Islet precursor cell (in vitro differentiated cells): ENCODE measurements at regions not wholly inside any gene's neighbourhood (a gene's known extent, or its start where the extent isn't known, plus 50 kb on each side); places are given as distances from the start of the nearest gene placed in this dataset.
"Not testable (repeated sequence)": the region's sequence is repeated elsewhere in the genome, so short reads cannot be mapped to it uniquely, and the experiment has no call there.

Experiments
- DNase-seq: peaks from one replicate; pipeline ENCODE4 v3.0.0-alpha.2; 2018

- no peak for DNase-seq
These were observed 185.4 kb upstream of the CSNK1A1L start for GRCh38 chr13:37290716-37291505.

- DNase-seq, result no peak
These were observed 183.9 kb upstream of the CSNK1A1L start for GRCh38 chr13:37289212-37289935.

GRCh38 chr13:37288057-37288720, 182.7 kb upstream of the CSNK1A1L start:
- no peak for DNase-seq

- not testable (repeated sequence) for DNase-seq
These were observed 174.8 kb upstream of the CSNK1A1L start for GRCh38 chr13:37280231-37280630.

- no peak for DNase-seq
These were observed 172.1 kb upstream of the CSNK1A1L start for GRCh38 chr13:37277435-37278144.

GRCh38 chr13:37277007-37277406, 171.5 kb upstream of the CSNK1A1L start:
- no peak for DNase-seq

- no peak for DNase-seq
These were observed 169.4 kb upstream of the CSNK1A1L start for GRCh38 chr13:37274569-37275497.

- DNase-seq, result no peak
These were observed 168.4 kb upstream of the CSNK1A1L start for GRCh38 chr13:37273836-37274235.

- no peak for DNase-seq
These were observed 164.9 kb upstream of the CSNK1A1L start for GRCh38 chr13:37270226-37271001.

- no peak for DNase-seq
These were observed 158.4 kb upstream of the CSNK1A1L start for GRCh38 chr13:37263871-37264270.

GRCh38 chr13:37257706-37258105, 152.2 kb upstream of the CSNK1A1L start:
- no peak for DNase-seq

- no peak for DNase-seq
These were observed 151.6 kb upstream of the CSNK1A1L start for GRCh38 chr13:37257051-37257450.

GRCh38 chr13:37241786-37242185, 136.3 kb upstream of the CSNK1A1L start:
- no peak for DNase-seq

- DNase-seq, result no peak
These were observed 124.9 kb upstream of the CSNK1A1L start for GRCh38 chr13:37230346-37230745.

GRCh38 chr13:37229931-37230330, 124.5 kb upstream of the CSNK1A1L start:
- DNase-seq, result no peak

GRCh38 chr13:37226971-37227370, 121.5 kb upstream of the CSNK1A1L start:
- DNase-seq, result no peak

- DNase-seq, result no peak
These were observed 120.1 kb upstream of the CSNK1A1L start for GRCh38 chr13:37225414-37226070.

GRCh38 chr13:37216331-37216730, 110.9 kb upstream of the CSNK1A1L start:
- DNase-seq, result no peak

GRCh38 chr13:37212826-37213225, 107.4 kb upstream of the CSNK1A1L start:
- no peak for DNase-seq

- DNase-seq, result no peak
These were observed 106.0 kb upstream of the CSNK1A1L start for GRCh38 chr13:37211487-37211886.
